ENCODE measurements at regions not wholly inside any gene's neighbourhood (a gene's known extent, or its start where the extent isn't known, plus 50 kb on each side); places are given as distances from the start of the nearest gene placed in this dataset.
"Not testable (repeated sequence)": the region's sequence is repeated elsewhere in the genome, so short reads cannot be mapped to it uniquely, and the experiment has no call there.

DNA sequence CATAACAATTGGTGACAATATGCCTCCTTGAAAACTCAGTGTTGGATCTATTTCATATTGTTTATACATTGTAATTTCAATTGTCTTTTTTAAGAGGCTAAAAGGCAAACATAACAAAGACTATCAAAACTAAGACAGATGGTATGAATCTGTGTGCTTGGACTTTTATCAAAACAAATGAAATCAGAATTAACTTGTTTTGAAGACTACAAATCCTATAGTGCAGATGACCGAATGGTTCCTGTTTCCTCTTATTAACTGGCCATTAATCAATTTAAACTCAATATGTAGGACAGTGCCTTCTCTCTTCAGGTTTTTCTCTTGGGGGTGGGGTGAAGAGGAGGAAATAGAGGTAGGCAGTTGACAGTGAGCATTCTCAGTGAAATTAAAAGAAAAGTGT is 366.9 kb upstream of the GRAMD2B start:
- no TSS peak for BruUV-seq (replicated peaks)
- CTCF ChIA-PET = no interaction called here

DNA sequence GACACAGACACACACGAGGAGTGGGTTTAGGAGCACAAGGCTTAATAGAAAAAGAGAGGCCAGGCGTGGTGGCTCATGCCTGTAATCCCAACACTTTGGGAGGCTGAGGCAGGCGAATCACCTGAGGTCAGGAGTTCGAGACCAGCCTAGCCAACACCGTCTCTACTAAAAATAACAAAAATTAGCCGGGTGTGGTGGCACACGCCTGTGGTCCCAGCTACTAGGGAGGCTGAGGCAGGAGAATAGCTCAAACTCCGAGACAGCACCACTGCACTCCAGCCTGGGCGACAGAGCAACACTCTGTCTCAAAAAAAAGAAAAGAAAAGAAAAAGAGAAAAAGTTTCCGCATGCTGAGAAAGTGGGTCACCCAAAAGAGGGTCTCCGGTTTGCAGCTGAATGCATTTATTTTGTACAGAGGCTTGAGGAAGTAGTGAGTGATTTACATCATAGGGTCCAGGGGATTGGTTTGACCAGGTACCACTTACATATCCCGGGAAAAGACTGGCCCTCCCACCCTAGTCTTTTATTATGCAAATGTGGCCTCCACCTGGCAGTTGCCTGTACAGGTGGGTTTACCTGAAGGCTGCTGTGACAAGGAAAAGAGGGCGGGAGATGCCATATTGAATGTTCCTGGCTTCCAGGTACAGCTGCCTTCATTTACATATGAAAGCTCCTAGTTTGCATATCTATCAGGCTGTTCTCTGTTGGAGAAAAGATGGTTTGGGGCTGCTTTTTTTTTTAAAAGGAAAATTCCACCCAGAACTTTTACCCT is 366.2 kb upstream of the GRAMD2B start:
- intact Hi-C loops (cut with micrococcal nuclease) = no loop called here
- no peak overlapping the region for H3K4me2 ChIP-seq (ENCODE audit: low read length)
- ChIA-PET CTCF (no interaction called here), POLR2A (ENCODE audit: unreplicated experiment) (no interaction called here)
- H3K27me3 ChIP-seq (ENCODE audit: low read length) = no peaks in the 10 kb centered on the region
- no peaks in the 10 kb centered on the region for H3K9me3 ChIP-seq (ENCODE audit: low read length)
- no peaks in the 10 kb centered on the region for H3K79me2 ChIP-seq (ENCODE audit: low read length)
- no peak overlapping the region for H2AFZ ChIP-seq (ENCODE audit: low read length)
- H3F3A ChIP-seq (ENCODE audit: low read length, unreplicated experiment) = no peaks in the 10 kb centered on the region
- H3K27ac ChIP-seq (ENCODE audit: low read length) = no peak overlapping the region
- no peaks in the 10 kb centered on the region for H4K20me1 ChIP-seq (ENCODE audit: low read length)
- no peaks in the 10 kb centered on the region for H3K9me2 ChIP-seq (replicated peaks; ENCODE audit: low read length)
- no peak overlapping the region for H3K4me3 ChIP-seq (ENCODE audit: low read length)
- ATAC-seq (no peak), DNase-seq (no peak)
- no TSS peak for BruUV-seq (replicated peaks)
- H3K36me3 ChIP-seq (ENCODE audit: low read depth, low read length) = no peaks in the 10 kb centered on the region
- no peaks in the 10 kb centered on the region for H3K4me1 ChIP-seq (ENCODE audit: insufficient read depth, low read length)
- TF ChIP-seq, protein P1, sequence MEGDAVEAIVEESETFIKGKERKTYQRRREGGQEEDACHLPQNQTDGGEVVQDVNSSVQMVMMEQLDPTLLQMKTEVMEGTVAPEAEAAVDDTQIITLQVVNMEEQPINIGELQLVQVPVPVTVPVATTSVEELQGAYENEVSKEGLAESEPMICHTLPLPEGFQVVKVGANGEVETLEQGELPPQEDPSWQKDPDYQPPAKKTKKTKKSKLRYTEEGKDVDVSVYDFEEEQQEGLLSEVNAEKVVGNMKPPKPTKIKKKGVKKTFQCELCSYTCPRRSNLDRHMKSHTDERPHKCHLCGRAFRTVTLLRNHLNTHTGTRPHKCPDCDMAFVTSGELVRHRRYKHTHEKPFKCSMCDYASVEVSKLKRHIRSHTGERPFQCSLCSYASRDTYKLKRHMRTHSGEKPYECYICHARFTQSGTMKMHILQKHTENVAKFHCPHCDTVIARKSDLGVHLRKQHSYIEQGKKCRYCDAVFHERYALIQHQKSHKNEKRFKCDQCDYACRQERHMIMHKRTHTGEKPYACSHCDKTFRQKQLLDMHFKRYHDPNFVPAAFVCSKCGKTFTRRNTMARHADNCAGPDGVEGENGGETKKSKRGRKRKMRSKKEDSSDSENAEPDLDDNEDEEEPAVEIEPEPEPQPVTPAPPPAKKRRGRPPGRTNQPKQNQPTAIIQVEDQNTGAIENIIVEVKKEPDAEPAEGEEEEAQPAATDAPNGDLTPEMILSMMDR (conservative IDR thresholded peaks at IDR 0.05; ENCODE audit: low read depth, low read length) = no peak
- TF ChIP-seq EZH2 (IDR thresholded peaks at IDR 0.05; ENCODE audit: low read length, unreplicated experiment) (no peak), EZH2phosphoT487 (IDR thresholded peaks at IDR 0.05; ENCODE audit: borderline replicate concordance, low read length) (no peak)
- H3K9ac ChIP-seq (ENCODE audit: low read length) = no peak overlapping the region

More for the DNA sequence above, 366.9 kb upstream of the GRAMD2B start:
- Histone ChIP-seq H2AFZ (ENCODE audit: low read length) (no peak overlapping the region), H3K9me3 (ENCODE audit: low read length) (no peaks in the 10 kb centered on the region), H4K20me1 (ENCODE audit: low read length) (no peaks in the 10 kb centered on the region), H3K4me2 (ENCODE audit: low read length) (no peak overlapping the region), H3K9ac (ENCODE audit: low read length) (no peak overlapping the region), H3K27me3 (ENCODE audit: low read length) (no peaks in the 10 kb centered on the region), H3K27ac (ENCODE audit: low read length) (no peak overlapping the region), H3K9me2 (replicated peaks; ENCODE audit: low read length) (no peaks in the 10 kb centered on the region), H3F3A (ENCODE audit: low read length, unreplicated experiment) (no peaks in the 10 kb centered on the region), H3K79me2 (ENCODE audit: low read length) (no peaks in the 10 kb centered on the region), H3K36me3 (ENCODE audit: low read depth, low read length) (no peaks in the 10 kb centered on the region), H3K4me3 (ENCODE audit: low read length) (no peak overlapping the region), H3K4me1 (ENCODE audit: insufficient read depth, low read length) (no peaks in the 10 kb centered on the region)
- POLR2A ChIA-PET (ENCODE audit: unreplicated experiment) = no interaction called here
- no peak for DNase-seq
- ATAC-seq = no peak
- intact Hi-C loops (cut with micrococcal nuclease) = no loop called here
- no peak for TF ChIP-seq EZH2 (IDR thresholded peaks at IDR 0.05; ENCODE audit: low read length, unreplicated experiment)
- TF ChIP-seq, protein P1 (conservative IDR thresholded peaks at IDR 0.05; ENCODE audit: low read depth, low read length) = no peak
- TF ChIP-seq EZH2phosphoT487 (IDR thresholded peaks at IDR 0.05; ENCODE audit: borderline replicate concordance, low read length) = no peak

DNA sequence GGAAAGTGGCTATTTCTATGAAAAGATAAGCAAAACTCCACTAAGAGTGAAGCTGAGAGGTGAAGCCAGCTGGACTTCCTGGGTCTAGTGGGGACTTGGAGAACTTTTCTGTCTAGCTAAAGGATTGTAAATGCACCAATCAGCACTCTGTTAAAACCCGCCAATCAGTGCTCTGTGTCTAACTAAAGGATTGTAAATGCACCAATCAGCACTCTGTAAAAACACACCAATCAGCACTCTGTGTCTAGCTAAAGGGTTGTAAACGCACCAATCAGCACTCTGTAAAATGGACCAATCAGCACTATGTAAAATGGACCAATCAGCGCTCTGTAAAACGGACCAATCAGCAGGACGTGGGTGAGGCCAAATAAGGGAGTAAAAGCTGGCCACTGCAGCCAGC is 364.8 kb upstream of the GRAMD2B start:
- H2AFZ ChIP-seq (ENCODE audit: low read length); H3K27me3 ChIP-seq (ENCODE audit: low read length); H3K27ac ChIP-seq (ENCODE audit: low read length); DNase-seq; intact Hi-C loops (cut with micrococcal nuclease); H3K79me2 ChIP-seq (ENCODE audit: low read length); H3K9ac ChIP-seq (ENCODE audit: low read length); H3F3A ChIP-seq (ENCODE audit: low read length, unreplicated experiment); POLR2A ChIA-PET (ENCODE audit: unreplicated experiment); H3K36me3 ChIP-seq (ENCODE audit: low read depth, low read length); H3K9me3 ChIP-seq (ENCODE audit: low read length); H3K4me2 ChIP-seq (ENCODE audit: low read length); ATAC-seq; BruUV-seq (replicated peaks); H3K4me3 ChIP-seq (ENCODE audit: low read length); H3K9me2 ChIP-seq (replicated peaks; ENCODE audit: low read length); H4K20me1 ChIP-seq (ENCODE audit: low read length); H3K4me1 ChIP-seq (ENCODE audit: insufficient read depth, low read length); CTCF ChIA-PET: not testable (repeated sequence)
